Liver (tissue), 8 donors: ENCODE measurements at regions not wholly inside any gene's neighbourhood (a gene's known extent, or its start where the extent isn't known, plus 50 kb on each side); places are given as distances from the start of the nearest gene placed in this dataset.

Experiments used
- DNase-seq: peaks from one replicate; pipeline ENCODE4 v3.0.0-alpha.2; 2017; ENCODE audit warnings: low spot score
- H3K27ac ChIP-seq, 2 donors: one replicate each; pipeline ENCODE4 v1.7.0; 2013; ENCODE audit warnings: inconsistent platforms in 2 of 2, low read length in 2 of 2, control low read depth in 1 of 2, low read depth in 1 of 2, mild to moderate bottlenecking in 1 of 2
- H3K27me3 ChIP-seq, 4 donors: one replicate each; pipeline versions ENCODE4 v1.6.1 to v1.7.0; 2013; ENCODE audit warnings: low read length in 3 of 4, inconsistent platforms in 1 of 4, mild to moderate bottlenecking in 1 of 4, moderate library complexity in 1 of 4; ENCODE audit not compliant: control insufficient read depth in 4 of 4, insufficient read depth in 4 of 4
- H3K36me3 ChIP-seq, 4 donors: one replicate each; pipeline versions ENCODE4 v1.6.1 to v1.7.0; 2013; ENCODE audit warnings: low read length in 3 of 4, mild to moderate bottlenecking in 3 of 4, low read depth in 1 of 4, moderate library complexity in 1 of 4; ENCODE audit not compliant: control insufficient read depth in 4 of 4, insufficient read depth in 3 of 4
- H3K4me1 ChIP-seq, 4 donors: one replicate each; pipeline versions ENCODE4 v1.6.1 to v1.7.0; 2013; ENCODE audit warnings: low read length in 3 of 4, mild to moderate bottlenecking in 3 of 4, moderate library complexity in 1 of 4; ENCODE audit not compliant: control insufficient read depth in 4 of 4, insufficient read depth in 4 of 4
- H3K4me3 ChIP-seq, 3 donors: one replicate each; pipeline versions ENCODE4 v1.6.1 to v1.7.0; 2013; ENCODE audit warnings: low read length in 3 of 3, control low read depth in 1 of 3, low read depth in 1 of 3, mild to moderate bottlenecking in 1 of 3
- H3K9ac ChIP-seq, 2 donors: one replicate each; pipeline ENCODE4 v1.7.0; 2013; ENCODE audit warnings: low read length in 2 of 2, mild to moderate bottlenecking in 2 of 2, moderate library complexity in 2 of 2, control low read depth in 1 of 2, low read depth in 1 of 2
- H3K9me3 ChIP-seq, 4 donors: one replicate each; pipeline versions ENCODE4 v1.6.1 to v1.7.0; 2013; ENCODE audit warnings: low read length in 3 of 4; ENCODE audit not compliant: control insufficient read depth in 4 of 4
- EGR1 ChIP-seq, 2 donors: IDR thresholded peaks; 2 replicates each; pipeline ENCODE4 v1.6.1; 2016 to 2018; ENCODE audit warnings: antibody characterized with exemption in 2 of 2, low read depth in 2 of 2
- FOXA1 ChIP-seq: IDR thresholded peaks from 2 replicates; pipeline ENCODE4 v1.6.1; 2016; ENCODE audit warnings: antibody characterized with exemption
- FOXA2 ChIP-seq: IDR thresholded peaks from 2 replicates; pipeline ENCODE4 v1.6.1; 2016; ENCODE audit warnings: antibody characterized with exemption
- GABPA ChIP-seq, 2 donors: IDR thresholded peaks in 1 of 2; conservative IDR thresholded peaks in 1 of 2; 2 replicates each; pipeline ENCODE4 v1.6.1; 2016; ENCODE audit warnings: antibody characterized with exemption in 2 of 2, mild to moderate bottlenecking in 1 of 2, moderate library complexity in 1 of 2
- HNF4A ChIP-seq, 2 donors: conservative IDR thresholded peaks; 2 replicates each; pipeline ENCODE4 v1.6.1; 2016; ENCODE audit warnings: antibody characterized with exemption in 2 of 2, mild to moderate bottlenecking in 2 of 2
- HNF4G ChIP-seq: IDR thresholded peaks from 2 replicates; pipeline ENCODE4 v1.6.1; 2016; ENCODE audit warnings: antibody characterized with exemption
- JUND ChIP-seq, 2 donors: IDR thresholded peaks; 2 replicates each; pipeline ENCODE4 v1.6.1; 2016; ENCODE audit warnings: antibody characterized with exemption in 2 of 2
- NR2F2 ChIP-seq: IDR thresholded peaks from 2 replicates; pipeline ENCODE4 v1.6.1; 2016; ENCODE audit warnings: antibody characterized with exemption
- RAD21 ChIP-seq, 2 donors: IDR thresholded peaks; 2 replicates each; pipeline ENCODE4 v1.6.1; 2016; ENCODE audit warnings: antibody characterized with exemption in 2 of 2, mild to moderate bottlenecking in 2 of 2
- REST ChIP-seq: IDR thresholded peaks from 2 replicates; pipeline ENCODE4 v1.6.1; 2016; ENCODE audit warnings: antibody characterized with exemption, mild to moderate bottlenecking
- RXRA ChIP-seq, 2 donors: IDR thresholded peaks; 2 replicates each; pipeline ENCODE4 v1.6.1; 2017 to 2018; ENCODE audit warnings: antibody characterized with exemption in 2 of 2, mild to moderate bottlenecking in 1 of 2
- SP1 ChIP-seq: IDR thresholded peaks from 2 replicates; pipeline ENCODE4 v1.6.1; 2018; ENCODE audit warnings: antibody characterized with exemption, mild to moderate bottlenecking
- TAF1 ChIP-seq: conservative IDR thresholded peaks from 2 replicates; pipeline ENCODE4 v1.6.1; 2016; ENCODE audit warnings: antibody characterized with exemption, mild to moderate bottlenecking
- YY1 ChIP-seq: IDR thresholded peaks from 2 replicates; pipeline ENCODE4 v1.6.1; 2016; ENCODE audit warnings: antibody characterized with exemption, mild to moderate bottlenecking
- ZBTB33 ChIP-seq: IDR thresholded peaks from 2 replicates; pipeline ENCODE4 v1.6.1; 2016; ENCODE audit warnings: antibody characterized with exemption
- WGBS: extraction: QIAGEN DNeasy Blood & Tissue Kit; methylation state at CpG from one replicate; pipeline ENCODE4 v1.1.7; 2013; 5-methylcytosine and 5-hydroxymethylcytosine counted together
- TF ChIP-seq, protein P1 (sequence below): IDR thresholded peaks from 2 replicates; pipeline ENCODE4 v1.6.1; 2016; ENCODE audit warnings: antibody characterized with exemption
- TF ChIP-seq, protein P2 (sequence below): IDR thresholded peaks from 2 replicates; pipeline ENCODE4 v1.6.1; 2016; ENCODE audit warnings: antibody characterized with exemption
- TF ChIP-seq, protein P3 (sequence below): fragments of 150-350 bp; IDR thresholded peaks from 2 replicates; pipeline ENCODE4 v1.5.1; 2017; ENCODE audit warnings: improper control_type of control experiment, low read depth, low read length; ENCODE audit not compliant: missing input control
- donor health status: healthy.
- donor health status: healthy.
- donor health status: healthy.
- donor health status: healthy.
- donor health status: healthy.

DNA sequence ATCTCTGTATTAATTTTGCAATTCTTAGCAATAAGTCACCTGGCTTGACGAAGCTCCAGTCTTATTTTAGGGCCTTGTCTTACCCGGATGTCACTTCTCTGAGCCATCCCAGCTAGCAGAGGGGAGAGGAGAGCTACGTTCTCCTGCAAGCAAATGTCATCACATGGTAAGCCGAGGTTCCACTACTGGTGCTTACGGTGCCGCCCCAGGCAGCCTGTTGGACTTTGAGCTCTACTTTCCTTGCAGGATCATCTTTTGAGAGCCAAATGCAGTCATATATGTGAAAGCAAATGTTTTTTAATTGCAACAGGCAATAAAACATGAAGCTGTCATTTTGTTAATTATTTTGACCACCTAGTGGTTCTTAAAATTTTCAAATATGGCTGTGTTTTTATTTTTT is 140.9 kb downstream of the FAM43A start (continued):
- TF ChIP-seq, protein P1, sequence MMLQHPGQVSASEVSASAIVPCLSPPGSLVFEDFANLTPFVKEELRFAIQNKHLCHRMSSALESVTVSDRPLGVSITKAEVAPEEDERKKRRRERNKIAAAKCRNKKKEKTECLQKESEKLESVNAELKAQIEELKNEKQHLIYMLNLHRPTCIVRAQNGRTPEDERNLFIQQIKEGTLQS: no peak
- TF ChIP-seq EGR1 (IDR thresholded peaks at IDR 0.05; ENCODE audit: low read depth in 2 of 2) (no peak), SP1 (no peak)

GRCh38 chr3:194827486-194827885 is 141.8 kb downstream of the FAM43A start:
- no peaks in the 10 kb centered on the region for H3K36me3 ChIP-seq
- H3K4me3 ChIP-seq: no peak overlapping the region
- 78% methylated on average over 1 of the region's 1 CpG for WGBS
- no peak overlapping the region for H3K9ac ChIP-seq
- no peak for DNase-seq
- TF ChIP-seq TAF1 (no peak), SP1 (no peak), RAD21 (IDR thresholded peaks at IDR 0.05) (no peak), HNF4G (no peak), HNF4A (conservative IDR thresholded peaks at IDR 0.05) (no peak), FOXA2 (no peak), YY1 (no peak), EGR1 (IDR thresholded peaks at IDR 0.05; ENCODE audit: low read depth in 2 of 2) (no peak), REST (no peak), ZBTB33 (no peak), NR2F2 (no peak), FOXA1 (no peak), RXRA (IDR thresholded peaks at IDR 0.05) (no peak), GABPA (IDR thresholded peaks at IDR 0.05 in 1 of 2, conservative IDR thresholded peaks at IDR 0.05 in 1 of 2) (no peak), JUND (IDR thresholded peaks at IDR 0.05) (no peak)
- TF ChIP-seq, protein P1: no peak
- TF ChIP-seq, protein P2, sequence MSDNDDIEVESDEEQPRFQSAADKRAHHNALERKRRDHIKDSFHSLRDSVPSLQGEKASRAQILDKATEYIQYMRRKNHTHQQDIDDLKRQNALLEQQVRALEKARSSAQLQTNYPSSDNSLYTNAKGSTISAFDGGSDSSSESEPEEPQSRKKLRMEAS: no peak
- TF ChIP-seq, protein P3, sequence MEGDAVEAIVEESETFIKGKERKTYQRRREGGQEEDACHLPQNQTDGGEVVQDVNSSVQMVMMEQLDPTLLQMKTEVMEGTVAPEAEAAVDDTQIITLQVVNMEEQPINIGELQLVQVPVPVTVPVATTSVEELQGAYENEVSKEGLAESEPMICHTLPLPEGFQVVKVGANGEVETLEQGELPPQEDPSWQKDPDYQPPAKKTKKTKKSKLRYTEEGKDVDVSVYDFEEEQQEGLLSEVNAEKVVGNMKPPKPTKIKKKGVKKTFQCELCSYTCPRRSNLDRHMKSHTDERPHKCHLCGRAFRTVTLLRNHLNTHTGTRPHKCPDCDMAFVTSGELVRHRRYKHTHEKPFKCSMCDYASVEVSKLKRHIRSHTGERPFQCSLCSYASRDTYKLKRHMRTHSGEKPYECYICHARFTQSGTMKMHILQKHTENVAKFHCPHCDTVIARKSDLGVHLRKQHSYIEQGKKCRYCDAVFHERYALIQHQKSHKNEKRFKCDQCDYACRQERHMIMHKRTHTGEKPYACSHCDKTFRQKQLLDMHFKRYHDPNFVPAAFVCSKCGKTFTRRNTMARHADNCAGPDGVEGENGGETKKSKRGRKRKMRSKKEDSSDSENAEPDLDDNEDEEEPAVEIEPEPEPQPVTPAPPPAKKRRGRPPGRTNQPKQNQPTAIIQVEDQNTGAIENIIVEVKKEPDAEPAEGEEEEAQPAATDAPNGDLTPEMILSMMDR: no peak
- H3K4me1 ChIP-seq: no peaks in the 10 kb centered on the region
- no peaks in the 10 kb centered on the region for H3K9me3 ChIP-seq
- no peak overlapping the region for H3K27ac ChIP-seq
- no peaks in the 10 kb centered on the region for H3K27me3 ChIP-seq
